Type B pancreatic cell (in vitro differentiated cells): ENCODE measurements at regions not wholly inside any gene's neighbourhood (a gene's known extent, or its start where the extent isn't known, plus 50 kb on each side); places are given as distances from the start of the nearest gene placed in this dataset.
"Not testable (repeated sequence)": the region's sequence is repeated elsewhere in the genome, so short reads cannot be mapped to it uniquely, and the experiment has no call there.

Experiments used
- DNase-seq: peaks from one replicate; pipeline ENCODE4 v3.0.0; 2021; ENCODE audit warnings: mixed read lengths; ENCODE audit not compliant: unreplicated experiment; ENCODE audit errors: extremely low spot score
- H3K27ac Mint-ChIP-seq: 2 replicates; pipeline ENCODE4 v1.8.0; 2021; ENCODE audit warnings: mild to moderate bottlenecking, mixed read lengths
- H3K27me3 Mint-ChIP-seq: 2 replicates; pipeline ENCODE4 v1.8.0; 2021; ENCODE audit warnings: mixed read lengths
- H3K36me3 Mint-ChIP-seq: 2 replicates; pipeline ENCODE4 v1.8.0; 2021; ENCODE audit warnings: mixed read lengths
- H3K4me1 Mint-ChIP-seq: one replicate; pipeline ENCODE4 v1.8.0; 2021; ENCODE audit warnings: mixed read lengths; ENCODE audit not compliant: unreplicated experiment
- H3K4me3 Mint-ChIP-seq: 2 replicates; pipeline ENCODE4 v1.8.0; 2021; ENCODE audit warnings: mild to moderate bottlenecking, mixed read lengths
- H3K9me3 Mint-ChIP-seq: 2 replicates; pipeline ENCODE4 v1.8.0; 2021; ENCODE audit warnings: mixed read lengths
- CTCF ChIP-seq: fragments of 200-600 bp; sonication (generic); conservative IDR thresholded peaks from 2 replicates; pipeline ENCODE4 v1.5.0; 2021; ENCODE audit warnings: antibody characterized with exemption, mild to moderate bottlenecking

- H3K27me3 Mint-ChIP-seq: peaks cover 49% of the 10 kb centered on the region
- H3K9me3 Mint-ChIP-seq: no peaks in the 10 kb centered on the region
- no peak for DNase-seq
- no peak overlapping the region for H3K27ac Mint-ChIP-seq
- H3K4me1 Mint-ChIP-seq: no peaks in the 10 kb centered on the region
- H3K4me3 Mint-ChIP-seq: no peak overlapping the region
- TF ChIP-seq CTCF: no peak
- H3K36me3 Mint-ChIP-seq: no peaks in the 10 kb centered on the region
Observed at GRCh38 chr17:5762191-5762590, 177.9 kb upstream of the NLRP1 start.

- no peak for TF ChIP-seq CTCF
- Mint-ChIP-seq H3K4me1 (no peaks in the 10 kb centered on the region), H3K4me3 (no peak overlapping the region), H3K27ac (no peak overlapping the region), H3K9me3 (no peaks in the 10 kb centered on the region), H3K36me3 (no peaks in the 10 kb centered on the region), H3K27me3 (peaks cover 60% of the 10 kb centered on the region)
- no peak for DNase-seq
Observed at GRCh38 chr17:5763595-5764306, 179.4 kb upstream of the NLRP1 start.

- Mint-ChIP-seq H3K4me1 (no peaks in the 10 kb centered on the region), H3K4me3 (no peak overlapping the region), H3K27ac (no peak overlapping the region), H3K27me3 (peaks cover 39% of the 10 kb centered on the region), H3K9me3 (no peaks in the 10 kb centered on the region), H3K36me3 (no peaks in the 10 kb centered on the region)
- DNase-seq: no peak
- TF ChIP-seq CTCF: no peak
Observed at GRCh38 chr17:5769593-5770354, 185.5 kb upstream of the NLRP1 start.

GRCh38 chr17:5770441-5771270 lies 186.3 kb upstream of the NLRP1 start:
- TF ChIP-seq CTCF: no peak
- no peaks in the 10 kb centered on the region for H3K9me3 Mint-ChIP-seq
- H3K36me3 Mint-ChIP-seq: no peaks in the 10 kb centered on the region
- DNase-seq: no peak
- H3K4me1 Mint-ChIP-seq: peaks cover 7% of the 10 kb centered on the region
- peaks cover 34% of the 10 kb centered on the region for H3K27me3 Mint-ChIP-seq
- H3K27ac Mint-ChIP-seq: no peak overlapping the region
- no peak overlapping the region for H3K4me3 Mint-ChIP-seq

- not testable (repeated sequence) for H3K9me3 Mint-ChIP-seq, H3K27ac Mint-ChIP-seq, H3K4me3 Mint-ChIP-seq, H3K36me3 Mint-ChIP-seq, DNase-seq, H3K4me1 Mint-ChIP-seq
- H3K27me3 Mint-ChIP-seq: peaks cover 36% of the 10 kb centered on the region
Observed at GRCh38 chr17:5771271-5771577, 186.9 kb upstream of the NLRP1 start.

- H3K4me3 Mint-ChIP-seq, H3K36me3 Mint-ChIP-seq: not testable (repeated sequence)
- H3K27me3 Mint-ChIP-seq: peaks cover 29% of the 10 kb centered on the region
Observed at GRCh38 chr17:5772017-5772416, 187.7 kb upstream of the NLRP1 start.

More at GRCh38 chr17:5772017-5772416, 187.7 kb upstream of the NLRP1 start:
- H3K27ac Mint-ChIP-seq, H3K9me3 Mint-ChIP-seq, DNase-seq, H3K4me1 Mint-ChIP-seq: not testable (repeated sequence)
